ENCODE measurements at regions not wholly inside any gene's neighbourhood (a gene's known extent, or its start where the extent isn't known, plus 50 kb on each side); places are given as distances from the start of the nearest gene placed in this dataset.

GRCh38 chr4:123749383-123749782 lies 352.8 kb downstream of the SPRY1 start:
- no peak for TF ChIP-seq CTCF (IDR thresholded peaks at IDR 0.05)
- TF ChIP-seq ZFX (IDR thresholded peaks at IDR 0.05; ENCODE audit: borderline replicate concordance): no peak

All from 22Rv1 (cell line).